ENCODE measurements at regions not wholly inside any gene's neighbourhood (a gene's known extent, or its start where the extent isn't known, plus 50 kb on each side); places are given as distances from the start of the nearest gene placed in this dataset.

- intact Hi-C loops (cut with micrococcal nuclease; ENCODE audit: unreplicated experiment): loop anchor here (2.0 kb wide), 1 partner anchor 40 kb away; no protein-coding TSS in a partner anchor
- Histone ChIP-seq H3K4me2 (ENCODE audit: control insufficient read depth, insufficient read depth) (no peak overlapping the region), H3K4me1 (ENCODE audit: control insufficient read depth, insufficient read depth, low read length) (no peaks in the 10 kb centered on the region), H3K27me3 (replicated peaks in 1 of 2; ENCODE audit: control insufficient read depth in 2 of 2, insufficient read depth in 2 of 2, low read length in 1 of 2) (no peaks in the 10 kb centered on the region), H3K9me3 (replicated peaks; ENCODE audit: control insufficient read depth, insufficient read depth, low read length) (no peaks in the 10 kb centered on the region), H3K36me3 (ENCODE audit: control insufficient read depth in 2 of 2, insufficient read depth in 2 of 2, low read length in 1 of 2) (no peaks in the 10 kb centered on the region), H3K9ac (ENCODE audit: control insufficient read depth, insufficient read depth, low read length) (no peak overlapping the region), H3K27ac (ENCODE audit: control insufficient read depth, insufficient read depth) (no peak overlapping the region), H4K20me1 (ENCODE audit: control insufficient read depth, insufficient read depth) (no peaks in the 10 kb centered on the region), H3K4me3 (no peak overlapping the region), H2AFZ (ENCODE audit: control insufficient read depth, low read depth, low read length) (no peak overlapping the region), H3K79me2 (ENCODE audit: control insufficient read depth, insufficient read depth, low read length) (no peaks in the 10 kb centered on the region)
- SMC1A ChIA-PET (ENCODE audit: uncharacterized antibody, unreplicated experiment): interaction anchor here (0.7 to 1.1 kb wide), 2 partner anchors 13 to 31 kb away, joined by 3 read pairs; no protein-coding TSS in a partner anchor
- POLR2A ChIA-PET: no interaction called here
- ATAC-seq (no peak), DNase-seq (ENCODE audit: low read depth, low spot score) (no peak), FAIRE-seq (no peak)
- RAD21 ChIA-PET (ENCODE audit: unreplicated experiment): no interaction called here
- no TSS peak for BruUV-seq (replicated peaks)
- TF ChIP-seq PBX3 (IDR thresholded peaks at IDR 0.05; ENCODE audit: insufficient replicate concordance, low read depth, low read length): no peak
- TF ChIP-seq PAX8 (IDR thresholded peaks at IDR 0.05): no peak
- TF ChIP-seq STAT1 (conservative IDR thresholded peaks at IDR 0.05): no peak
- no peak for TF ChIP-seq CHD4 (IDR thresholded peaks at IDR 0.05)
- no peak for TF ChIP-seq CREB1 (IDR thresholded peaks at IDR 0.05; ENCODE audit: low read depth)
- TF ChIP-seq MYC (IDR thresholded peaks at IDR 0.05; ENCODE audit: insufficient read depth, insufficient read length, insufficient replicate concordance, low read length, severe bottlenecking): no peak
- TF ChIP-seq TCF7 (IDR thresholded peaks at IDR 0.05; ENCODE audit: borderline replicate concordance): no peak
- CTCF ChIA-PET: interaction anchor here (0.6 to 1.6 kb wide), 3 partner anchors 8 to 1196 kb away, joined by 3 to 4 read pairs (median 4); no protein-coding TSS in a partner anchor
- in situ Hi-C loops (cut with MboI): no loop called here
These were observed 222.2 kb upstream of the NUDT6 start for GRCh38 chr4:123144616-123145015.

GRCh38 chr4:123158576-123158975 is 236.2 kb upstream of the NUDT6 start:
- Histone ChIP-seq H3K4me2 (ENCODE audit: control insufficient read depth, insufficient read depth) (no peak overlapping the region), H2AFZ (ENCODE audit: control insufficient read depth, low read depth, low read length) (no peak overlapping the region), H4K20me1 (ENCODE audit: control insufficient read depth, insufficient read depth) (no peaks in the 10 kb centered on the region), H3K27me3 (replicated peaks in 1 of 2; ENCODE audit: control insufficient read depth in 2 of 2, insufficient read depth in 2 of 2, low read length in 1 of 2) (no peaks in the 10 kb centered on the region), H3K9ac (ENCODE audit: control insufficient read depth, insufficient read depth, low read length) (no peak overlapping the region), H3K4me1 (ENCODE audit: control insufficient read depth, insufficient read depth, low read length) (no peaks in the 10 kb centered on the region), H3K79me2 (ENCODE audit: control insufficient read depth, insufficient read depth, low read length) (no peaks in the 10 kb centered on the region), H3K4me3 (no peak overlapping the region), H3K9me3 (replicated peaks; ENCODE audit: control insufficient read depth, insufficient read depth, low read length) (no peaks in the 10 kb centered on the region), H3K27ac (ENCODE audit: control insufficient read depth, insufficient read depth) (no peak overlapping the region), H3K36me3 (ENCODE audit: control insufficient read depth in 2 of 2, insufficient read depth in 2 of 2, low read length in 1 of 2) (no peaks in the 10 kb centered on the region)
- ChIA-PET RAD21 (ENCODE audit: unreplicated experiment) (no interaction called here), POLR2A (no interaction called here), SMC1A (ENCODE audit: uncharacterized antibody, unreplicated experiment) (no interaction called here), CTCF (interaction anchor here (1.1 to 1.2 kb wide), 2 partner anchors 23 to 67 kb away, joined by 3 to 4 read pairs; no protein-coding TSS in a partner anchor)
- ATAC-seq (no peak), FAIRE-seq (no peak), DNase-seq (ENCODE audit: low read depth, low spot score) (no peak)
- no TSS peak for BruUV-seq (replicated peaks)
- intact Hi-C loops (cut with micrococcal nuclease; ENCODE audit: unreplicated experiment): no loop called here
- 83% methylated on average over 3 of the region's 3 CpGs for WGBS (ENCODE audit: insufficient coverage, insufficient replicate concordance, low lambda C conversion rate, missing lambda C conversion rate)
- in situ Hi-C loops (cut with MboI): no loop called here
- TF ChIP-seq ZBTB4 (CRISPR knock-in tag; IDR thresholded peaks at IDR 0.05): no peak
- no peak for TF ChIP-seq SREBF1 (IDR thresholded peaks at IDR 0.05; ENCODE audit: low read length)
- no peak for TF ChIP-seq PAX8 (IDR thresholded peaks at IDR 0.05)
- TF ChIP-seq ZNF207 (IDR thresholded peaks at IDR 0.05; ENCODE audit: borderline replicate concordance): no peak
- no peak for TF ChIP-seq FOS (IDR thresholded peaks at IDR 0.05; ENCODE audit: borderline replicate concordance, extremely low read depth, insufficient read length)
- TF ChIP-seq, protein P1, sequence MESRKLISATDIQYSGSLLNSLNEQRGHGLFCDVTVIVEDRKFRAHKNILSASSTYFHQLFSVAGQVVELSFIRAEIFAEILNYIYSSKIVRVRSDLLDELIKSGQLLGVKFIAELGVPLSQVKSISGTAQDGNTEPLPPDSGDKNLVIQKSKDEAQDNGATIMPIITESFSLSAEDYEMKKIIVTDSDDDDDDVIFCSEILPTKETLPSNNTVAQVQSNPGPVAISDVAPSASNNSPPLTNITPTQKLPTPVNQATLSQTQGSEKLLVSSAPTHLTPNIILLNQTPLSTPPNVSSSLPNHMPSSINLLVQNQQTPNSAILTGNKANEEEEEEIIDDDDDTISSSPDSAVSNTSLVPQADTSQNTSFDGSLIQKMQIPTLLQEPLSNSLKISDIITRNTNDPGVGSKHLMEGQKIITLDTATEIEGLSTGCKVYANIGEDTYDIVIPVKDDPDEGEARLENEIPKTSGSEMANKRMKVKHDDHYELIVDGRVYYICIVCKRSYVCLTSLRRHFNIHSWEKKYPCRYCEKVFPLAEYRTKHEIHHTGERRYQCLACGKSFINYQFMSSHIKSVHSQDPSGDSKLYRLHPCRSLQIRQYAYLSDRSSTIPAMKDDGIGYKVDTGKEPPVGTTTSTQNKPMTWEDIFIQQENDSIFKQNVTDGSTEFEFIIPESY (IDR thresholded peaks at IDR 0.05): no peak
- TF ChIP-seq CHD2 (IDR thresholded peaks at IDR 0.05; ENCODE audit: borderline replicate concordance, low read depth, low read length): no peak
